Uterus (tissue), 3 donors: ENCODE measurements at regions not wholly inside any gene's neighbourhood (a gene's known extent, or its start where the extent isn't known, plus 50 kb on each side); places are given as distances from the start of the nearest gene placed in this dataset.

Source experiments
- DNase-seq, 2 donors: peaks; one replicate each; pipeline ENCODE4 v3.0.0-alpha.2; 2019 to 2020
- H3K27ac ChIP-seq, 2 donors: fragments of 200-600 bp; sonication (generic); 1 replicate in 1 of 2; 2 replicates in 1 of 2; pipeline ENCODE4 v1.5.1; 2016 to 2018
- H3K27me3 ChIP-seq, 2 donors: fragments of 200-600 bp; sonication (generic); one replicate each; pipeline ENCODE4 v1.5.1; 2018 to 2019; ENCODE audit warnings: control low read depth in 1 of 2
- H3K36me3 ChIP-seq, 2 donors: fragments of 200-600 bp; sonication (generic); one replicate each; pipeline ENCODE4 v1.5.1; 2019; ENCODE audit warnings: control low read depth in 1 of 2
- H3K4me1 ChIP-seq, 2 donors: fragments of 200-600 bp; sonication (generic); one replicate each; pipeline ENCODE4 v1.5.1; 2018 to 2019; ENCODE audit warnings: control low read depth in 1 of 2
- H3K4me3 ChIP-seq, 2 donors: fragments of 200-600 bp; sonication (generic); 1 replicate in 1 of 2; 2 replicates in 1 of 2; pipeline ENCODE4 v1.5.1; 2018 to 2019; ENCODE audit warnings: mild to moderate bottlenecking in 1 of 2
- H3K9me3 ChIP-seq, 2 donors: fragments of 200-600 bp; sonication (generic); one replicate each; pipeline ENCODE4 v1.5.1; 2019; ENCODE audit warnings: control low read depth in 1 of 2
- POLR2A ChIP-seq, 2 donors: fragments of 450-650 bp; IDR thresholded peaks; one replicate each; pipeline ENCODE4 v1.6.1; 2016; ENCODE audit warnings: antibody characterized with exemption in 2 of 2, mild to moderate bottlenecking in 1 of 2, moderate library complexity in 1 of 2
- intact Hi-C: fragments of 100-400 bp; cut with DNase I; formaldehyde crosslinking; loops from one replicate; pipeline ENCODE4 v1.15.1; 2023; ENCODE audit warnings: low total_unique reads
- TF ChIP-seq, protein P1 (sequence below), 4 experiments: fragments of 200-600 bp in 2 of 4; fragments of 450-650 bp in 2 of 4; sonication (generic) in 2 of 4; IDR thresholded peaks; one replicate each; pipeline ENCODE4 v1.5.1; 2016 to 2019; ENCODE audit warnings: antibody characterized with exemption in 4 of 4, mild to moderate bottlenecking in 2 of 4, moderate library complexity in 1 of 4
- donor health status: DM: yes; HTN: yes; CAD: no.

DNA sequence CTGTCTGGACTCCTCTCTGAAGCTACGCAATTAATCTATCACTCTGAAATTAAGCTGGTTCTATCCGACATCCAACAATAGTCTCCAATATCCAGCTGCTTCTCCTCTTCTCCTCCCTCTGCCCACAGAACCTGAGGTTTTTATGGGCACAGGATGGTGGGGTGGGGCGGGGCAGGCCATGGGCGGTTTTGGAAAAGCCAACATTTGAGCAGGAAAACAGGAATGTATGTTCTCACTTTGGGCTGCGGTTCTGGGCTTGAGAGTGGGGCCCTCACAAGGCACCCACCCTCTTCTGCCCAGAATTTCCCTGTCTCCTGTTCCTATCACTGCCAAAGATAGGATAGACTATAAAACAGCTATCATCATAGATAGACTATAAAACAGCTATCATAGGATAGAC lies 1144.2 kb downstream of the EPHA7 start:
- no peak for DNase-seq
- no peak overlapping the region for H3K27ac ChIP-seq
- H3K27me3 ChIP-seq: no peaks in the 10 kb centered on the region
- TF ChIP-seq POLR2A (IDR thresholded peaks at IDR 0.05): no peak
- TF ChIP-seq, protein P1, sequence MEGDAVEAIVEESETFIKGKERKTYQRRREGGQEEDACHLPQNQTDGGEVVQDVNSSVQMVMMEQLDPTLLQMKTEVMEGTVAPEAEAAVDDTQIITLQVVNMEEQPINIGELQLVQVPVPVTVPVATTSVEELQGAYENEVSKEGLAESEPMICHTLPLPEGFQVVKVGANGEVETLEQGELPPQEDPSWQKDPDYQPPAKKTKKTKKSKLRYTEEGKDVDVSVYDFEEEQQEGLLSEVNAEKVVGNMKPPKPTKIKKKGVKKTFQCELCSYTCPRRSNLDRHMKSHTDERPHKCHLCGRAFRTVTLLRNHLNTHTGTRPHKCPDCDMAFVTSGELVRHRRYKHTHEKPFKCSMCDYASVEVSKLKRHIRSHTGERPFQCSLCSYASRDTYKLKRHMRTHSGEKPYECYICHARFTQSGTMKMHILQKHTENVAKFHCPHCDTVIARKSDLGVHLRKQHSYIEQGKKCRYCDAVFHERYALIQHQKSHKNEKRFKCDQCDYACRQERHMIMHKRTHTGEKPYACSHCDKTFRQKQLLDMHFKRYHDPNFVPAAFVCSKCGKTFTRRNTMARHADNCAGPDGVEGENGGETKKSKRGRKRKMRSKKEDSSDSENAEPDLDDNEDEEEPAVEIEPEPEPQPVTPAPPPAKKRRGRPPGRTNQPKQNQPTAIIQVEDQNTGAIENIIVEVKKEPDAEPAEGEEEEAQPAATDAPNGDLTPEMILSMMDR (IDR thresholded peaks at IDR 0.05): no peak
- intact Hi-C loops: no loop called here
- no peak overlapping the region for H3K4me3 ChIP-seq
- H3K4me1 ChIP-seq: no peaks in the 10 kb centered on the region
- no peaks in the 10 kb centered on the region for H3K36me3 ChIP-seq
- no peaks in the 10 kb centered on the region for H3K9me3 ChIP-seq

DNA sequence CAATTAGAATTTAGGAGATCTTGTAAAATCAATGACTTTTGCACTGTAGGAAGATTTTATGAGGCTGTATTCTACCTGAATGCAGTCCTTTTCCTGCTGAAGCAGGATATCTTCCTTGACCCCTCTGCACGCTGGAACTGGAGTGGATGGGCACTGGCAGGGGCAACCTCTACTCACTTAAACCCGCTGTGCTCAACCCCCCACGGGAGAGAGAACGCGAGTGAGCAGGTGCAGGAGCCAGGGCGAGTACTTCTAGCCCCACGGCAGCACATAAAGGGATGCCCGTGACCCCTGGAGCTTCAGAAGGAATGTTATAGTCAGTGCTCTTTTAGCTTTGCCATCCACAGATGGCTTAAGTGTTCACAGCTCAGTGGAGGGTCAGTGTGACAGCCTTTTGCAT lies 1144.8 kb downstream of the EPHA7 start:
- intact Hi-C loops: no loop called here
- Histone ChIP-seq H3K27me3 (no peaks in the 10 kb centered on the region), H3K4me3 (no peak overlapping the region), H3K9me3 (no peaks in the 10 kb centered on the region), H3K4me1 (no peaks in the 10 kb centered on the region), H3K36me3 (no peaks in the 10 kb centered on the region), H3K27ac (no peak overlapping the region)
- TF ChIP-seq, protein P1 (IDR thresholded peaks at IDR 0.05): no peak
- TF ChIP-seq POLR2A (IDR thresholded peaks at IDR 0.05): no peak
- DNase-seq: no peak

DNA sequence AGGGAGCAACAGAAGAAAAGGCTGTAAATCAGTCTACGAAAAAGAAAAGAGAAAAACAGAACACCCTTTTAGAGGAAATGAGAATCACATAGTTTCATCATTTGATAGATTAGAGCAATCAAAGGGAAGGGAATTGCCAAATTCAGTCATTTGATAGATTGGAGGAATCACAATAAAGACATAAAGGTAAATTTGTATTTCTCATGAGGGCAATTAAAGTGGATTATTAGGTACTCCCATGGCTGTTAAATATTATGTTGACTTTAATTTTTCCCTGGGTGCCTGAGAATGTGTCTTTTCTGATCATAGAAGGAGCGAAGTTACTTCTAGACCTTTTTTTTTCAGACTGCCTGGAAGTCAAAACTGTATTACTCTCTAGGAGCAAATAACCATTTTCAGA lies 1145.7 kb downstream of the EPHA7 start:
- no peaks in the 10 kb centered on the region for H3K36me3 ChIP-seq
- no peaks in the 10 kb centered on the region for H3K27me3 ChIP-seq
- no peak for DNase-seq
- H3K4me3 ChIP-seq: no peak overlapping the region
- H3K4me1 ChIP-seq: no peaks in the 10 kb centered on the region
- no peak overlapping the region for H3K27ac ChIP-seq
- intact Hi-C loops: no loop called here
- H3K9me3 ChIP-seq: no peaks in the 10 kb centered on the region
- no peak for TF ChIP-seq POLR2A (IDR thresholded peaks at IDR 0.05)
- TF ChIP-seq, protein P1 (IDR thresholded peaks at IDR 0.05): no peak

DNA sequence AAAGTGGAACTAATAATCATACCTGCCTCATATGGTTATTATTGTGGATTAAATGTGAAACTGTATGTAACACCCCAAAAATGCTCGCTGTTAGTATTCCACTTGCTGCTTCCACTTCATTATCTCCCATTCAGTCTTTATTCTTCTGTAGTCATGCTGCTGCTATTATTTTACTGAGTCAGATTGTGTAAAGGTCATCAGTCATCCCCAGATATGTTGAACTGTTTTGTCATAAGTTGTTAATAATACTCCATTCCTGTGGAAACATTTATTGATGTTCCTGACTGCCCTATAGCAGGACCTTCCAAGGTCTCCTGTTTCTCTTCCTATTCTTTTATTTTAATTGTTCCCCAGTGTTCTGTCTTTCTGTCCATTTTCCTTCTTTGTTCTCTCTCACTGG lies 1148.3 kb downstream of the EPHA7 start:
- DNase-seq: no peak
- intact Hi-C loops: no loop called here
- Histone ChIP-seq H3K4me1 (no peaks in the 10 kb centered on the region), H3K27me3 (no peaks in the 10 kb centered on the region), H3K4me3 (no peak overlapping the region), H3K36me3 (no peaks in the 10 kb centered on the region), H3K9me3 (no peaks in the 10 kb centered on the region), H3K27ac (no peak overlapping the region)
- no peak for TF ChIP-seq POLR2A (IDR thresholded peaks at IDR 0.05)
- TF ChIP-seq, protein P1 (IDR thresholded peaks at IDR 0.05): no peak

DNA sequence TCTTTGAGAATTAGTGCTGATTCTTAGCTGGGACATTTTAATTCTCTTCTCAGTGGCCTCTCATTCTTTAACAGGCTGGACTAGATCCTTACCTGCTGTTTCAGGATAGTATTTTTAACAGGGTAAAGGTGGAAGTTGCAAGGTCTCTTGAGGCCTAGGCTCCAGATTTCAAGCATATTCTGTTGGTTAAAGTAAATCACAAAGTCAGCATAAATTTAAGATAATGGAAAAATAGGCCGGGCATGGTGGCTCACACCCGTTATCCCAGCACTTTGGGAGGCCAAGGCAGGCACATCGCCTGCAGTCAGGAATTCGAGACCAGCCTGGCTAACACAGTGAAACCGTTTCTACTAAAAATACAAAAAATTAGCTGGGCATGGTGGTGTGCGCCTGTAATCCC lies 1149.0 kb downstream of the EPHA7 start:
- TF ChIP-seq, protein P1 (IDR thresholded peaks at IDR 0.05): no peak
- no peak for TF ChIP-seq POLR2A (IDR thresholded peaks at IDR 0.05)
- intact Hi-C loops: no loop called here
- H3K27ac ChIP-seq: no peak overlapping the region
- no peaks in the 10 kb centered on the region for H3K27me3 ChIP-seq
- no peaks in the 10 kb centered on the region for H3K9me3 ChIP-seq
- H3K4me3 ChIP-seq: no peak overlapping the region
- H3K36me3 ChIP-seq: no peaks in the 10 kb centered on the region
- no peaks in the 10 kb centered on the region for H3K4me1 ChIP-seq
- no peak for DNase-seq
